ENCODE measurements at regions not wholly inside any gene's neighbourhood (a gene's known extent, or its start where the extent isn't known, plus 50 kb on each side); places are given as distances from the start of the nearest gene placed in this dataset.

GRCh38 chr3:59565125-59565524, 515.3 kb upstream of the CFAP20DC start:
- TF ChIP-seq CTCF (IDR thresholded peaks at IDR 0.05) (no peak), POLR2AphosphoS5 (IDR thresholded peaks at IDR 0.05) (no peak), POLR2A (IDR thresholded peaks at IDR 0.05; ENCODE audit: low read depth) (no peak)
